ENCODE measurements at regions not wholly inside any gene's neighbourhood (a gene's known extent, or its start where the extent isn't known, plus 50 kb on each side); places are given as distances from the start of the nearest gene placed in this dataset.

GRCh38 chr1:163774401-163774945 is 452.7 kb downstream of the NUF2 start:
- H3K27ac ChIP-seq (ENCODE audit: insufficient read depth in 1 of 2, low read depth in 1 of 2, low read length in 2 of 2, poor library complexity in 1 of 2, severe bottlenecking in 2 of 2), result no peak overlapping the region
- peaks cover 0 to 6% (median 0%) of the 10 kb centered on the region in 5 experiments for H3K9me3 ChIP-seq (ENCODE audit: control extremely low read depth in 1 of 5, control insufficient read depth in 4 of 5, insufficient read depth in 2 of 5, low read depth in 1 of 5, low read length in 4 of 5)
- no peak for DNase-seq
- ChIA-PET CTCF (no interaction called here), POLR2A (no interaction called here)
- H3K4me1 ChIP-seq (ENCODE audit: control extremely low read depth in 1 of 4, control insufficient read depth in 4 of 4, insufficient read depth in 4 of 4, low read length in 3 of 4), result no peaks in the 10 kb centered on the region
- H3K4me3 ChIP-seq (ENCODE audit: control insufficient read depth in 1 of 7, extremely low read depth in 1 of 7, insufficient read depth in 4 of 7, low read depth in 2 of 7, low read length in 6 of 7), result no peak overlapping the region
- WGBS (ENCODE audit: insufficient coverage), result 97% methylated on average over 3 of the region's 9 CpGs
- peaks cover 0 to 2% (median 0%) of the 10 kb centered on the region in 5 experiments for H3K27me3 ChIP-seq (replicated peaks in 2 of 5; ENCODE audit: control insufficient read depth in 4 of 5, insufficient read depth in 5 of 5, low read length in 4 of 5)
- H3K36me3 ChIP-seq (ENCODE audit: control insufficient read depth in 4 of 4, insufficient read depth in 4 of 4, low read length in 3 of 4), result no peaks in the 10 kb centered on the region

- POLR2A ChIA-PET, result no interaction called here
- WGBS (ENCODE audit: insufficient coverage), result 49% methylated on average over 4 of the region's 8 CpGs
These were observed 453.3 kb downstream of the NUF2 start for GRCh38 chr1:163774978-163775620.

GRCh38 chr1:163777205-163777604 is 455.5 kb downstream of the NUF2 start:
- no peaks in the 10 kb centered on the region for H3K4me1 ChIP-seq (ENCODE audit: control extremely low read depth in 1 of 4, control insufficient read depth in 4 of 4, insufficient read depth in 4 of 4, low read length in 3 of 4)
- CTCF ChIA-PET, result no interaction called here
- H3K27me3 ChIP-seq (replicated peaks in 2 of 5; ENCODE audit: control insufficient read depth in 4 of 5, insufficient read depth in 5 of 5, low read length in 4 of 5), result no peaks in the 10 kb centered on the region
- peaks cover 0 to 13% (median 3%) of the 10 kb centered on the region in 5 experiments for H3K9me3 ChIP-seq (ENCODE audit: control extremely low read depth in 1 of 5, control insufficient read depth in 4 of 5, insufficient read depth in 2 of 5, low read depth in 1 of 5, low read length in 4 of 5)
- no peak overlapping the region for H3K4me3 ChIP-seq (ENCODE audit: control insufficient read depth in 1 of 7, extremely low read depth in 1 of 7, insufficient read depth in 4 of 7, low read depth in 2 of 7, low read length in 6 of 7)
- no peaks in the 10 kb centered on the region for H3K36me3 ChIP-seq (ENCODE audit: control insufficient read depth in 4 of 4, insufficient read depth in 4 of 4, low read length in 3 of 4)
- no peak overlapping the region for H3K27ac ChIP-seq (ENCODE audit: insufficient read depth in 1 of 2, low read depth in 1 of 2, low read length in 2 of 2, poor library complexity in 1 of 2, severe bottlenecking in 2 of 2)
- no peak for DNase-seq
- POLR2A ChIA-PET, result no interaction called here

More at GRCh38 chr1:163774978-163775620, 453.3 kb downstream of the NUF2 start:
- no peaks in the 10 kb centered on the region for H3K4me1 ChIP-seq (ENCODE audit: control extremely low read depth in 1 of 4, control insufficient read depth in 4 of 4, insufficient read depth in 4 of 4, low read length in 3 of 4)
- H3K36me3 ChIP-seq (ENCODE audit: control insufficient read depth in 4 of 4, insufficient read depth in 4 of 4, low read length in 3 of 4), result no peaks in the 10 kb centered on the region
- H3K4me3 ChIP-seq (ENCODE audit: control insufficient read depth in 1 of 7, extremely low read depth in 1 of 7, insufficient read depth in 4 of 7, low read depth in 2 of 7, low read length in 6 of 7), result no peak overlapping the region
- H3K27ac ChIP-seq (ENCODE audit: insufficient read depth in 1 of 2, low read depth in 1 of 2, low read length in 2 of 2, poor library complexity in 1 of 2, severe bottlenecking in 2 of 2), result no peak overlapping the region
- peaks cover 0 to 6% (median under 1%) of the 10 kb centered on the region in 5 experiments for H3K9me3 ChIP-seq (ENCODE audit: control extremely low read depth in 1 of 5, control insufficient read depth in 4 of 5, insufficient read depth in 2 of 5, low read depth in 1 of 5, low read length in 4 of 5)
- peaks cover 0 to 2% (median 0%) of the 10 kb centered on the region in 5 experiments for H3K27me3 ChIP-seq (replicated peaks in 2 of 5; ENCODE audit: control insufficient read depth in 4 of 5, insufficient read depth in 5 of 5, low read length in 4 of 5)
- CTCF ChIA-PET, result no interaction called here
- DNase-seq, result no peak

DNA sequence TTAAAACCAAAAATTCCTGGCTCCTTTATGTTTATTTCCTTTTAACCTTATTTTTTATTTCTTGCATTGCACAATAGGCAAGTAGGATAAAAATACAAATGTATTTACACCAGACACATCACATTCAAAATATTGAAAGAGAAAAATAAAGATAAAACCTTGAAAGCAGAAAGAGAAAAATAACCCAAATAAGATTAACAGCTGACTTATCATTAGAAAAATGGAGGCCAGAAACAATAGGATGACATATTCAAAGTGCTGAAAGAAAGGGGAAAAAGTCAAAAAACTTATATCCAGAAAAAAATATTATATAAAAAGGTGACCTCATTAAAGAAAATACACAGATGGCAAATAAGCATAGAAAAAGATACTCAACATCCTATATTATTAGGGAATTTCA is 459.4 kb downstream of the NUF2 start:
- ChIA-PET CTCF (no interaction called here), POLR2A (no interaction called here)
- no peak for DNase-seq
- Histone ChIP-seq H3K4me3 (ENCODE audit: control insufficient read depth in 1 of 7, extremely low read depth in 1 of 7, insufficient read depth in 4 of 7, low read depth in 2 of 7, low read length in 6 of 7) (no peak overlapping the region), H3K36me3 (ENCODE audit: control insufficient read depth in 4 of 4, insufficient read depth in 4 of 4, low read length in 3 of 4) (no peaks in the 10 kb centered on the region), H3K9me3 (ENCODE audit: control extremely low read depth in 1 of 5, control insufficient read depth in 4 of 5, insufficient read depth in 2 of 5, low read depth in 1 of 5, low read length in 4 of 5) (peaks cover 0 to 13% (median 3%) of the 10 kb centered on the region in 5 experiments), H3K27ac (ENCODE audit: insufficient read depth in 1 of 2, low read depth in 1 of 2, low read length in 2 of 2, poor library complexity in 1 of 2, severe bottlenecking in 2 of 2) (no peak overlapping the region), H3K27me3 (replicated peaks in 2 of 5; ENCODE audit: control insufficient read depth in 4 of 5, insufficient read depth in 5 of 5, low read length in 4 of 5) (no peaks in the 10 kb centered on the region), H3K4me1 (ENCODE audit: control extremely low read depth in 1 of 4, control insufficient read depth in 4 of 4, insufficient read depth in 4 of 4, low read length in 3 of 4) (no peaks in the 10 kb centered on the region)

- no peaks in the 10 kb centered on the region for H3K4me1 ChIP-seq (ENCODE audit: control extremely low read depth in 1 of 4, control insufficient read depth in 4 of 4, insufficient read depth in 4 of 4, low read length in 3 of 4)
- no peak overlapping the region for H3K4me3 ChIP-seq (ENCODE audit: control insufficient read depth in 1 of 7, extremely low read depth in 1 of 7, insufficient read depth in 4 of 7, low read depth in 2 of 7, low read length in 6 of 7)
- WGBS (ENCODE audit: insufficient coverage), result no CpG with 5 or more reads among the region's 2 CpGs
- CTCF ChIA-PET, result no interaction called here
- H3K36me3 ChIP-seq (ENCODE audit: control insufficient read depth in 4 of 4, insufficient read depth in 4 of 4, low read length in 3 of 4), result no peaks in the 10 kb centered on the region
- no peaks in the 10 kb centered on the region for H3K27me3 ChIP-seq (replicated peaks in 2 of 5; ENCODE audit: control insufficient read depth in 4 of 5, insufficient read depth in 5 of 5, low read length in 4 of 5)
- POLR2A ChIA-PET, result no interaction called here
- H3K27ac ChIP-seq (ENCODE audit: insufficient read depth in 1 of 2, low read depth in 1 of 2, low read length in 2 of 2, poor library complexity in 1 of 2, severe bottlenecking in 2 of 2), result no peak overlapping the region
- no peak for DNase-seq
- peaks cover 0 to 8% (median 0%) of the 10 kb centered on the region in 5 experiments for H3K9me3 ChIP-seq (ENCODE audit: control extremely low read depth in 1 of 5, control insufficient read depth in 4 of 5, insufficient read depth in 2 of 5, low read depth in 1 of 5, low read length in 4 of 5)
These were observed 464.2 kb downstream of the NUF2 start for GRCh38 chr1:163785868-163786405.

GRCh38 chr1:163789911-163790310 is 468.2 kb downstream of the NUF2 start:
- H3K4me3 ChIP-seq (ENCODE audit: control insufficient read depth in 1 of 7, extremely low read depth in 1 of 7, insufficient read depth in 4 of 7, low read depth in 2 of 7, low read length in 6 of 7), result no peak overlapping the region
- no peaks in the 10 kb centered on the region for H3K27me3 ChIP-seq (replicated peaks in 2 of 5; ENCODE audit: control insufficient read depth in 4 of 5, insufficient read depth in 5 of 5, low read length in 4 of 5)
- peaks cover 0 to 4% (median 0%) of the 10 kb centered on the region in 5 experiments for H3K9me3 ChIP-seq (ENCODE audit: control extremely low read depth in 1 of 5, control insufficient read depth in 4 of 5, insufficient read depth in 2 of 5, low read depth in 1 of 5, low read length in 4 of 5)
- no peak overlapping the region for H3K27ac ChIP-seq (ENCODE audit: insufficient read depth in 1 of 2, low read depth in 1 of 2, low read length in 2 of 2, poor library complexity in 1 of 2, severe bottlenecking in 2 of 2)
- POLR2A ChIA-PET, result no interaction called here
- H3K36me3 ChIP-seq (ENCODE audit: control insufficient read depth in 4 of 4, insufficient read depth in 4 of 4, low read length in 3 of 4), result no peaks in the 10 kb centered on the region
- CTCF ChIA-PET, result no interaction called here
- no peaks in the 10 kb centered on the region for H3K4me1 ChIP-seq (ENCODE audit: control extremely low read depth in 1 of 4, control insufficient read depth in 4 of 4, insufficient read depth in 4 of 4, low read length in 3 of 4)
- no peak for DNase-seq
- WGBS (ENCODE audit: insufficient coverage), result 100% methylated on average over 2 of the region's 4 CpGs

DNA sequence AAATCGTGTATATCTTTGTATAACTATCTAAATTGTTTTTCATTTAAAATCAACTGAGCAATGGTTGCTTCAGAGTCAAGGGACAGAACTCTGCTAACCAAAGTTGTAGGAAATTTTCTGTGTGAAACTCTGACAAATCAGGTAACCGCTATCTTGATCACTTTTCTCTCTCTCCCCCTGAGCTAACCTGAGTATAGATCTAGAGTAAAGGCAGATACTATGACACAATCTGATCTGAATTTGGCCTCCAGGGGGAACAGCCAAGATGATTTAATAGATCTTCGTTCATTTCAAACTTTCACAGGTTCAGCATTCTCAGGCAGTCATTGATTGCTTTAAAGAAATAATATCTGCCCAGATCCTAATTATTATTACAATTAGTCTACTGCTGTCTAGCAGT is 472.8 kb downstream of the NUF2 start:
- H3K4me3 ChIP-seq (ENCODE audit: control insufficient read depth in 1 of 7, extremely low read depth in 1 of 7, insufficient read depth in 4 of 7, low read depth in 2 of 7, low read length in 6 of 7), result no peak overlapping the region
- ChIA-PET POLR2A (no interaction called here), CTCF (no interaction called here)
- H3K9me3 ChIP-seq (ENCODE audit: control extremely low read depth in 1 of 5, control insufficient read depth in 4 of 5, insufficient read depth in 2 of 5, low read depth in 1 of 5, low read length in 4 of 5), result peaks cover 0 to 4% (median 0%) of the 10 kb centered on the region in 5 experiments
- no peak overlapping the region for H3K27ac ChIP-seq (ENCODE audit: insufficient read depth in 1 of 2, low read depth in 1 of 2, low read length in 2 of 2, poor library complexity in 1 of 2, severe bottlenecking in 2 of 2)
- no peaks in the 10 kb centered on the region for H3K4me1 ChIP-seq (ENCODE audit: control extremely low read depth in 1 of 4, control insufficient read depth in 4 of 4, insufficient read depth in 4 of 4, low read length in 3 of 4)
- H3K36me3 ChIP-seq (ENCODE audit: control insufficient read depth in 4 of 4, insufficient read depth in 4 of 4, low read length in 3 of 4), result no peaks in the 10 kb centered on the region
- DNase-seq, result no peak
- H3K27me3 ChIP-seq (replicated peaks in 2 of 5; ENCODE audit: control insufficient read depth in 4 of 5, insufficient read depth in 5 of 5, low read length in 4 of 5), result no peaks in the 10 kb centered on the region
- WGBS (ENCODE audit: insufficient coverage), result 100% methylated on average over 1 of the region's 3 CpGs

All from common myeloid progenitor, CD34-positive (primary cell).